H1 (cell line): ENCODE measurements at regions not wholly inside any gene's neighbourhood (a gene's known extent, or its start where the extent isn't known, plus 50 kb on each side); places are given as distances from the start of the nearest gene placed in this dataset.

Experiments used
- CTCF ChIA-PET: fragments of 300-600 bp; sonication (Branson Sonifier 250); formaldehyde crosslinking; loops from one replicate; lab custom pipeline; 2021; ENCODE audit not compliant: partially characterized antibody; lab: Charles Lee
- POLR2A ChIA-PET: fragments of 300-600 bp; sonication (Branson Sonifier 250); formaldehyde crosslinking; loops from one replicate; lab custom pipeline; 2021; ENCODE audit warnings: inconsistent platforms; ENCODE audit not compliant: partially characterized antibody; lab: Charles Lee
- DNase-seq, 2 experiments: peaks; one replicate each; pipeline versions ENCODE4 v3.0.0 to v3.0.0-alpha.2; 2010 to 2022; ENCODE audit warnings: low spot score in 2 of 2, low read depth in 1 of 2, mixed read lengths in 1 of 2
- FAIRE-seq: peaks from 2 replicates; lab custom pipeline; 2011; peaks lifted over from hg19 to GRCh38; lab: Jason Lieb, UNC
- H2AFZ ChIP-seq: 2 replicates; pipeline ENCODE4 v1.8.1; 2012; ENCODE audit warnings: low read length, inconsistent platforms
- H2AK5ac ChIP-seq: 2 replicates; pipeline ENCODE4 v1.6.1; 2013; ENCODE audit warnings: low read depth, low read length
- H2BK120ac ChIP-seq: replicated peaks from 2 replicates; pipeline ENCODE3; 2013; ENCODE audit warnings: low read depth, low read length, inconsistent platforms
- H2BK12ac ChIP-seq: 2 replicates; pipeline ENCODE4 v1.6.1; 2013; ENCODE audit warnings: low read depth, low read length
- H2BK15ac ChIP-seq: 2 replicates; pipeline ENCODE4 v1.6.1; 2013; ENCODE audit warnings: low read length
- H2BK20ac ChIP-seq: 2 replicates; pipeline ENCODE4 v1.6.1; 2013; ENCODE audit warnings: low read length
- H2BK5ac ChIP-seq: 2 replicates; pipeline ENCODE4 v1.6.1; 2013; ENCODE audit warnings: low read depth, low read length
- H3K14ac ChIP-seq: 2 replicates; pipeline ENCODE4 v1.6.1; 2013; ENCODE audit warnings: inconsistent platforms; ENCODE audit not compliant: insufficient read length
- H3K18ac ChIP-seq: 2 replicates; pipeline ENCODE4 v1.6.1; 2013; ENCODE audit warnings: low read length; ENCODE audit errors: extremely low read depth
- H3K23ac ChIP-seq: 2 replicates; pipeline ENCODE4 v1.6.1; 2013; ENCODE audit warnings: inconsistent platforms; ENCODE audit not compliant: insufficient read length
- H3K23me2 ChIP-seq: 2 replicates; pipeline ENCODE4 v1.6.1; 2013; ENCODE audit warnings: low read depth, low read length
- H3K27ac ChIP-seq: 2 replicates; pipeline ENCODE4 v1.6.1; 2011; ENCODE audit warnings: low read depth, low read length, inconsistent platforms
- H3K27me3 ChIP-seq, 4 experiments: replicated peaks in 1 of 4; 1 replicate in 1 of 4; 2 replicates in 3 of 4; pipeline versions ENCODE4 v1.6.1 to v1.8.1; 2011 to 2013; ENCODE audit warnings: low read length in 3 of 4, mild to moderate bottlenecking in 3 of 4, inconsistent platforms in 2 of 4, mixed read lengths in 2 of 4, moderate library complexity in 1 of 4; ENCODE audit not compliant: control insufficient read depth in 3 of 4, insufficient read depth in 3 of 4; ENCODE audit errors: extremely low read depth in 1 of 4
- H3K36me3 ChIP-seq, 4 experiments: 2 replicates each; pipeline versions ENCODE4 v1.6.1 to v1.8.1; 2011 to 2013; ENCODE audit warnings: mild to moderate bottlenecking in 4 of 4, low read length in 3 of 4, moderate library complexity in 2 of 4, control low read depth in 1 of 4, inconsistent platforms in 1 of 4; ENCODE audit not compliant: insufficient read depth in 4 of 4, control insufficient read depth in 2 of 4
- H3K4ac ChIP-seq: replicated peaks from 2 replicates; pipeline ENCODE3; 2013; ENCODE audit warnings: low read length, low read depth, mixed read lengths, inconsistent platforms; ENCODE audit not compliant: insufficient read length
- H3K4me1 ChIP-seq, 4 experiments: replicated peaks in 1 of 4; 1 replicate in 1 of 4; 2 replicates in 3 of 4; pipeline versions ENCODE4 v1.6.1 to v1.8.1; 2011 to 2013; ENCODE audit warnings: low read length in 3 of 4, inconsistent platforms in 2 of 4, mixed read lengths in 1 of 4; ENCODE audit not compliant: insufficient read depth in 4 of 4, control insufficient read depth in 3 of 4
- H3K4me2 ChIP-seq, 2 experiments: 2 replicates each; pipeline versions ENCODE4 v1.6.1 to v1.8.1; 2011 to 2013; ENCODE audit warnings: low read depth in 2 of 2, low read length in 2 of 2, control low read depth in 1 of 2, inconsistent platforms in 1 of 2, mild to moderate bottlenecking in 1 of 2; ENCODE audit not compliant: insufficient read depth in 1 of 2
- H3K4me3 ChIP-seq, 4 experiments: fragments of 200-600, 300-600 bp in 1 of 4; sonication (generic), shearing (Covaris generic), sonication (Bioruptor Twin) in 1 of 4; 2 replicates each; pipeline versions ENCODE4 v1.5.1 to v1.8.1; 2011 to 2016; ENCODE audit warnings: low read length in 4 of 4, low read depth in 3 of 4, control low read depth in 2 of 4, inconsistent platforms in 2 of 4, mild to moderate bottlenecking in 2 of 4, mixed read lengths in 1 of 4, moderate library complexity in 1 of 4; ENCODE audit not compliant: insufficient read depth in 2 of 4; ENCODE audit errors: extremely low read depth in 1 of 4
- H3K56ac ChIP-seq: replicated peaks from 2 replicates; pipeline ENCODE3; 2013; ENCODE audit warnings: low read depth, mild to moderate bottlenecking, mixed read lengths, low read length, inconsistent platforms; ENCODE audit not compliant: insufficient read length
- H3K79me1 ChIP-seq: 2 replicates; pipeline ENCODE4 v1.6.1; 2013; ENCODE audit warnings: low read depth, low read length, control low read depth
- H3K79me2 ChIP-seq, 2 experiments: 2 replicates each; pipeline versions ENCODE4 v1.6.1 to v1.8.1; 2012 to 2013; ENCODE audit warnings: low read length in 2 of 2, mild to moderate bottlenecking in 2 of 2, inconsistent platforms in 1 of 2; ENCODE audit not compliant: insufficient read depth in 2 of 2, control insufficient read depth in 1 of 2
- H3K9ac ChIP-seq, 4 experiments: replicated peaks in 1 of 4; 1 replicate in 1 of 4; 2 replicates in 3 of 4; pipeline versions ENCODE4 v1.6.1 to v1.8.1; 2011 to 2013; ENCODE audit warnings: low read depth in 3 of 4, low read length in 3 of 4, control low read depth in 2 of 4, mild to moderate bottlenecking in 2 of 4, moderate library complexity in 2 of 4, inconsistent platforms in 1 of 4; ENCODE audit errors: extremely low read depth in 1 of 4
- H3K9me3 ChIP-seq, 2 experiments: 2 replicates each; pipeline versions ENCODE4 v1.6.1 to v1.8.1; 2012 to 2013; ENCODE audit warnings: mild to moderate bottlenecking in 2 of 2, moderate library complexity in 2 of 2, control low read depth in 1 of 2, inconsistent platforms in 1 of 2, low read depth in 1 of 2, low read length in 1 of 2, mixed read lengths in 1 of 2; ENCODE audit not compliant: insufficient read depth in 2 of 2
- H4K20me1 ChIP-seq, 2 experiments: replicated peaks in 1 of 2; 2 replicates each; pipeline versions ENCODE3 to v1.8.1; 2011 to 2013; ENCODE audit warnings: inconsistent platforms in 2 of 2, low read length in 2 of 2, mild to moderate bottlenecking in 1 of 2; ENCODE audit not compliant: insufficient read depth in 2 of 2, control insufficient read depth in 1 of 2
- H4K5ac ChIP-seq: 2 replicates; pipeline ENCODE4 v1.6.1; 2013; ENCODE audit warnings: low read length, low read depth, mixed read lengths, inconsistent platforms; ENCODE audit not compliant: insufficient read length
- H4K8ac ChIP-seq: 2 replicates; pipeline ENCODE4 v1.8.0; 2013; ENCODE audit warnings: mild to moderate bottlenecking, moderate library complexity, low read length, inconsistent platforms; ENCODE audit not compliant: insufficient read depth; ENCODE audit errors: extremely low read depth
- H4K91ac ChIP-seq: replicated peaks from 2 replicates; pipeline ENCODE3; 2013; ENCODE audit warnings: low read length, mixed read lengths, inconsistent platforms; ENCODE audit not compliant: insufficient read length
- ASH2L ChIP-seq: fragments of 200-600, 300-600 bp; sonication (generic); IDR thresholded peaks from one replicate; pipeline ENCODE4 v1.7.1; 2017; ENCODE audit warnings: low read length
- CHD2 ChIP-seq: IDR thresholded peaks from 2 replicates; pipeline ENCODE4 v1.6.1; 2012; ENCODE audit warnings: low read length, improper control_type of control experiment
- CREB1 ChIP-seq: IDR thresholded peaks from 2 replicates; pipeline ENCODE4 v1.6.1; 2012; ENCODE audit warnings: inconsistent platforms
- EZH2 ChIP-seq: fragments of 200-600 bp; sonication (generic); IDR thresholded peaks from 2 replicates; pipeline ENCODE4 v1.7.1; 2012; ENCODE audit warnings: low read depth, mild to moderate bottlenecking, moderate library complexity, low read length, inconsistent platforms; ENCODE audit not compliant: severe bottlenecking
- KDM4A ChIP-seq: IDR thresholded peaks from one replicate; pipeline ENCODE4 v1.7.1; 2012; ENCODE audit warnings: low read depth, mild to moderate bottlenecking, moderate library complexity, low read length, inconsistent platforms; ENCODE audit not compliant: severe bottlenecking
- KDM5A ChIP-seq: fragments of 200-600 bp; IDR thresholded peaks from 2 replicates; pipeline ENCODE4 v1.7.1; 2012; ENCODE audit warnings: mild to moderate bottlenecking, low read length, inconsistent platforms, mixed read lengths
- NANOG ChIP-seq: IDR thresholded peaks from 2 replicates; pipeline ENCODE4 v1.6.1; 2011; ENCODE audit warnings: low read length, low read depth, mild to moderate bottlenecking, inconsistent platforms; ENCODE audit not compliant: insufficient read depth, poor library complexity, severe bottlenecking
- SP4 ChIP-seq: IDR thresholded peaks from 2 replicates; pipeline ENCODE4 v1.6.1; 2012; ENCODE audit warnings: low read length, inconsistent platforms
- WGBS, 2 experiments: shearing (Covaris generic) in 1 of 2; methylation state at CpG; one replicate each; pipeline versions ENCODE4 v1.1.6 to v1.1.7; 2013 to 2015; ENCODE audit warnings: low lambda C conversion rate in 2 of 2, mixed read lengths in 2 of 2, inconsistent platforms in 1 of 2, low coverage in 1 of 2, missing lambda C conversion rate in 1 of 2; ENCODE audit not compliant: insufficient replicate concordance in 2 of 2, insufficient coverage in 1 of 2, insufficient read length in 1 of 2; ENCODE audit errors: extremely low coverage in 1 of 2, missing lambda C conversion rate in 1 of 2; 5-methylcytosine and 5-hydroxymethylcytosine counted together
- TF ChIP-seq, protein P1 (sequence below): IDR thresholded peaks from 2 replicates; pipeline ENCODE4 v1.6.1; 2012; ENCODE audit warnings: inconsistent platforms
- TF ChIP-seq, protein P2 (sequence below): IDR thresholded peaks from 2 replicates; pipeline ENCODE4 v1.6.1; 2011; ENCODE audit warnings: low read depth, mild to moderate bottlenecking, low read length; ENCODE audit not compliant: insufficient read depth
- TF ChIP-seq, protein P3 (sequence below), 3 experiments: IDR thresholded peaks; 1 replicate in 2 of 3; 2 replicates in 1 of 3; pipeline versions ENCODE4 v1.5.1 to v1.6.1; 2011; ENCODE audit warnings: low read length in 3 of 3, mild to moderate bottlenecking in 3 of 3, inconsistent platforms in 2 of 3, low read depth in 1 of 3, moderate library complexity in 1 of 3; ENCODE audit not compliant: insufficient read depth in 1 of 3; ENCODE audit errors: control extremely low read depth in 1 of 3

DNA sequence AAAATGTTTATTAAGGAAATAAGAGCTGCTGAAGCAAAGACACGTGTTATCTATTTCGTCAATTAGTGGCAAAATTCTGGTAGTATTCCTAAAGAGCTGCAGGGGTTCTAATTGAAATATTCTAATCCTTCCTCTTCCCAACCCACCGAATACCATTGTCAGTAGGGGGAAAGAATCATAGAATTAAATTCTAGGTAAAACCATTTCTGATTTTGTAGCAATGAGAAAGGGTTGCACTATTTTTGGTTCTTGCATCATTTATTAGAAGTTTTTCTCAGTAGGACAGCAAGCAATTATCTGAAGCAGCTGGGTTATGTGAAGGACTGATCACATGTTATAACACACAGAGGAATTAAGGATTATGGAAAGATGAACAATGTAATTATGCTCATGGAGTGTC, 80.3 kb upstream of the SEMA6A start:
- no peak overlapping the region for H2BK15ac ChIP-seq
- no peak overlapping the region for H2BK12ac ChIP-seq
- no peak overlapping the region for H2AK5ac ChIP-seq
- DNase-seq = no peak
- H3K79me1 ChIP-seq = no peaks in the 10 kb centered on the region
- H2BK5ac ChIP-seq = no peak overlapping the region
- H3K18ac ChIP-seq = no peak overlapping the region
- H4K20me1 ChIP-seq = no peaks in the 10 kb centered on the region
- ChIA-PET CTCF (interaction anchor here (0.6 to 1.6 kb wide), 6 partner anchors 9 to 660 kb away, joined by 3 to 5 read pairs (median 4); no protein-coding TSS in a partner anchor), POLR2A (no interaction called here)
- no peak overlapping the region for H2AFZ ChIP-seq
- H3K23me2 ChIP-seq = no peaks in the 10 kb centered on the region; the same call in 1 of the 2 replicates
- no peaks in the 10 kb centered on the region for H3K36me3 ChIP-seq
- H3K27ac ChIP-seq = no peak overlapping the region
- H3K14ac ChIP-seq = no peak overlapping the region
- H4K91ac ChIP-seq = no peak overlapping the region
- no peak overlapping the region for H2BK120ac ChIP-seq
- H3K4me1 ChIP-seq = peaks cover 1 to 29% (median 18%) of the 10 kb centered on the region in 4 experiments; a peak in 5 of 7 replicates
- H3K23ac ChIP-seq = no peak overlapping the region
- no peaks in the 10 kb centered on the region for H3K27me3 ChIP-seq
- H2BK20ac ChIP-seq = no peak overlapping the region
- H3K4me3 ChIP-seq = no peak overlapping the region
- H3K4me2 ChIP-seq = no peak overlapping the region
- H3K56ac ChIP-seq = no peak overlapping the region
- no peak overlapping the region for H4K8ac ChIP-seq
- no peak overlapping the region for H3K9ac ChIP-seq
- H4K5ac ChIP-seq = no peak overlapping the region
- no peaks in the 10 kb centered on the region for H3K9me3 ChIP-seq
- H3K4ac ChIP-seq = no peak overlapping the region
- 29% methylated on average over 3 of the region's 3 CpGs; no CpG with 5 or more reads in 1 of the 2 experiments for WGBS, 2 experiments
- no peaks in the 10 kb centered on the region for H3K79me2 ChIP-seq
- FAIRE-seq = no peak
- TF ChIP-seq KDM4A (no peak), EZH2 (no peak), CHD2 (no peak), ASH2L (no peak), NANOG (no peak), KDM5A (no peak), CREB1 (no peak), SP4 (no peak)
- TF ChIP-seq, protein P1, sequence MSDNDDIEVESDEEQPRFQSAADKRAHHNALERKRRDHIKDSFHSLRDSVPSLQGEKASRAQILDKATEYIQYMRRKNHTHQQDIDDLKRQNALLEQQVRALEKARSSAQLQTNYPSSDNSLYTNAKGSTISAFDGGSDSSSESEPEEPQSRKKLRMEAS = no peak
- TF ChIP-seq, protein P2, sequence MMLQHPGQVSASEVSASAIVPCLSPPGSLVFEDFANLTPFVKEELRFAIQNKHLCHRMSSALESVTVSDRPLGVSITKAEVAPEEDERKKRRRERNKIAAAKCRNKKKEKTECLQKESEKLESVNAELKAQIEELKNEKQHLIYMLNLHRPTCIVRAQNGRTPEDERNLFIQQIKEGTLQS = no peak
- TF ChIP-seq, protein P3, sequence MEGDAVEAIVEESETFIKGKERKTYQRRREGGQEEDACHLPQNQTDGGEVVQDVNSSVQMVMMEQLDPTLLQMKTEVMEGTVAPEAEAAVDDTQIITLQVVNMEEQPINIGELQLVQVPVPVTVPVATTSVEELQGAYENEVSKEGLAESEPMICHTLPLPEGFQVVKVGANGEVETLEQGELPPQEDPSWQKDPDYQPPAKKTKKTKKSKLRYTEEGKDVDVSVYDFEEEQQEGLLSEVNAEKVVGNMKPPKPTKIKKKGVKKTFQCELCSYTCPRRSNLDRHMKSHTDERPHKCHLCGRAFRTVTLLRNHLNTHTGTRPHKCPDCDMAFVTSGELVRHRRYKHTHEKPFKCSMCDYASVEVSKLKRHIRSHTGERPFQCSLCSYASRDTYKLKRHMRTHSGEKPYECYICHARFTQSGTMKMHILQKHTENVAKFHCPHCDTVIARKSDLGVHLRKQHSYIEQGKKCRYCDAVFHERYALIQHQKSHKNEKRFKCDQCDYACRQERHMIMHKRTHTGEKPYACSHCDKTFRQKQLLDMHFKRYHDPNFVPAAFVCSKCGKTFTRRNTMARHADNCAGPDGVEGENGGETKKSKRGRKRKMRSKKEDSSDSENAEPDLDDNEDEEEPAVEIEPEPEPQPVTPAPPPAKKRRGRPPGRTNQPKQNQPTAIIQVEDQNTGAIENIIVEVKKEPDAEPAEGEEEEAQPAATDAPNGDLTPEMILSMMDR (IDR thresholded peaks at IDR 0.05; ENCODE audit: control extremely low read depth in 1 of 3, insufficient read depth in 1 of 3, low read depth in 1 of 3, low read length in 3 of 3) = no peak
